GM23338 (cell line): ENCODE measurements at regions not wholly inside any gene's neighbourhood (a gene's known extent, or its start where the extent isn't known, plus 50 kb on each side); places are given as distances from the start of the nearest gene placed in this dataset.

Experiments
- ATAC-seq: fragments of 200-7000 bp; cut with Tn5 transposase; 3 replicates; pipeline ENCODE4 v1.9.1; 2020
- DNase-seq: peaks from one replicate; pipeline ENCODE4 v3.0.0-alpha.2; 2015; ENCODE audit warnings: low spot score
- H2AFZ ChIP-seq: fragments of 200-600 bp; sonication (generic); 2 replicates; pipeline ENCODE4 v1.8.0; 2016; ENCODE audit warnings: antibody characterized with exemption, mild to moderate bottlenecking, moderate library complexity
- H3F3A ChIP-seq: fragments of 200-600 bp; sonication (generic); replicated peaks from 2 replicates; pipeline ENCODE4 v1.8.0; 2017; ENCODE audit warnings: antibody characterized with exemption, mixed run types, low read depth
- H3K27ac ChIP-seq: fragments of 200-600 bp; sonication (generic); 2 replicates; pipeline ENCODE4 v1.6.1; 2016; ENCODE audit warnings: low read depth
- H3K27me3 ChIP-seq: fragments of 200-600 bp; sonication (generic); 2 replicates; pipeline ENCODE4 v1.8.0; 2016; ENCODE audit warnings: mild to moderate bottlenecking, mixed run types, moderate library complexity; ENCODE audit not compliant: insufficient read depth
- H3K36me3 ChIP-seq: fragments of 200-600 bp; sonication (generic); 2 replicates; pipeline ENCODE4 v1.8.0; 2016; ENCODE audit warnings: mild to moderate bottlenecking; ENCODE audit not compliant: insufficient read depth
- H3K4me1 ChIP-seq: fragments of 200-600 bp; sonication (generic); 2 replicates; pipeline ENCODE4 v1.8.0; 2016; ENCODE audit warnings: mild to moderate bottlenecking, moderate library complexity; ENCODE audit not compliant: insufficient read depth
- H3K4me2 ChIP-seq: fragments of 200-600 bp; sonication (generic); 2 replicates; pipeline ENCODE4 v1.7.1; 2017; ENCODE audit warnings: mixed run types
- H3K4me3 ChIP-seq: fragments of 200-600 bp; sonication (generic); 2 replicates; pipeline ENCODE4 v1.6.1; 2016; ENCODE audit warnings: mixed run types
- H3K79me2 ChIP-seq: fragments of 200-600 bp; sonication (generic); replicated peaks from 2 replicates; pipeline ENCODE4 v1.8.0; 2017; ENCODE audit warnings: mild to moderate bottlenecking; ENCODE audit not compliant: insufficient read depth
- H3K9me2 ChIP-seq: fragments of 200-600 bp; sonication (generic); 2 replicates; pipeline ENCODE4 v1.8.0; 2017; ENCODE audit not compliant: insufficient read depth
- H4K20me1 ChIP-seq: fragments of 200-600 bp; sonication (generic); replicated peaks from 2 replicates; pipeline ENCODE4 v1.8.0; 2017; ENCODE audit warnings: mild to moderate bottlenecking; ENCODE audit not compliant: insufficient read depth
- H3K27ac Mint-ChIP-seq: 2 replicates; pipeline ENCODE4 v1.8.0; 2020; ENCODE audit warnings: inconsistent platforms, mild to moderate bottlenecking, moderate library complexity, mixed read lengths
- H3K27me3 Mint-ChIP-seq: 3 replicates; pipeline ENCODE4 v1.8.0; 2022; ENCODE audit warnings: low read depth, mild to moderate bottlenecking, moderate library complexity, mixed read lengths, inconsistent platforms; ENCODE audit not compliant: insufficient read depth, poor library complexity
- H3K36me3 Mint-ChIP-seq: 3 replicates; pipeline ENCODE4 v1.8.0; 2021; ENCODE audit warnings: low read depth, mild to moderate bottlenecking, inconsistent platforms, moderate library complexity, mixed read lengths
- H3K4me1 Mint-ChIP-seq: 3 replicates; pipeline ENCODE4 v1.8.0; 2020; ENCODE audit warnings: mild to moderate bottlenecking, inconsistent platforms, mixed read lengths
- H3K4me3 Mint-ChIP-seq: 3 replicates; pipeline ENCODE4 v1.8.0; 2021; ENCODE audit warnings: moderate library complexity, mild to moderate bottlenecking, inconsistent platforms, mixed read lengths
- H3K9me3 Mint-ChIP-seq: 3 replicates; pipeline ENCODE4 v1.8.0; 2020; ENCODE audit warnings: moderate library complexity, mild to moderate bottlenecking, inconsistent platforms, mixed read lengths
- CREB1 ChIP-seq: fragments of 250-450 bp; sonication (Bioruptor Pico); IDR thresholded peaks from 2 replicates; pipeline ENCODE4 v1.5.0; 2020; ENCODE audit warnings: low read depth, mild to moderate bottlenecking, moderate library complexity
- CTCF ChIP-seq, 2 experiments: fragments of 200-600 bp in 1 of 2; sonication (generic) in 1 of 2; conservative IDR thresholded peaks; 2 replicates each; pipeline versions ENCODE4 v1.5.1 to v1.6.1; 2016 to 2017; ENCODE audit warnings: antibody characterized with exemption in 2 of 2, low read depth in 2 of 2, mild to moderate bottlenecking in 2 of 2, moderate library complexity in 1 of 2
- EZH2 ChIP-seq: fragments of 200-600 bp; sonication (generic); IDR thresholded peaks from one replicate; pipeline ENCODE4 v1.8.0; 2017; ENCODE audit warnings: antibody characterized with exemption, mild to moderate bottlenecking, low read depth; ENCODE audit not compliant: unreplicated experiment
- POLR2AphosphoS5 ChIP-seq: IDR thresholded peaks from 2 replicates; pipeline ENCODE4 v1.6.1; 2016; ENCODE audit warnings: antibody characterized with exemption, low read depth
- REST ChIP-seq: IDR thresholded peaks from one replicate; pipeline ENCODE4 v1.6.1; 2018; ENCODE audit warnings: antibody characterized with exemption; ENCODE audit not compliant: unreplicated experiment
- ZNF462 ChIP-seq: fragments of 250-450 bp; sonication (Bioruptor Pico); IDR thresholded peaks from 2 replicates; pipeline ENCODE4 v1.5.0; 2020; ENCODE audit warnings: mild to moderate bottlenecking, moderate library complexity

- no peaks in the 10 kb centered on the region for H3K27me3 ChIP-seq
- no peaks in the 10 kb centered on the region for H3K36me3 ChIP-seq
- Mint-ChIP-seq H3K27ac (peak overlapping the region; percentile 72), H3K9me3 (no peaks in the 10 kb centered on the region), H3K4me3 (no peak overlapping the region), H3K4me1 (peaks cover 28% of the 10 kb centered on the region), H3K27me3 (peaks cover 9% of the 10 kb centered on the region), H3K36me3 (no peaks in the 10 kb centered on the region)
- H3K4me3 ChIP-seq: no peak overlapping the region
- no peak overlapping the region for H3K27ac ChIP-seq
- TF ChIP-seq EZH2 (no peak), ZNF462 (CRISPR knock-in tag) (peak; percentile 86), CTCF (conservative IDR thresholded peaks at IDR 0.05; ENCODE audit: low read depth in 2 of 2) (0 out of 4 replicates have a peak, but pooled peaks of 1 of the 2 experiments have one; percentile 4), CREB1 (CRISPR knock-in tag) (0 out of 2 replicates have a peak, but pooled peaks have one; percentile 2), REST (no peak), POLR2AphosphoS5 (no peak)
- ATAC-seq (peak; percentile 76), DNase-seq (peak; percentile 69)
- no peaks in the 10 kb centered on the region for H3K79me2 ChIP-seq
- no peak overlapping the region for H3K4me2 ChIP-seq
- peaks cover 5% of the 10 kb centered on the region for H3K4me1 ChIP-seq
- peaks cover 4% of the 10 kb centered on the region; the same call in 1 of the 2 replicates for H3K9me2 ChIP-seq
- no peak overlapping the region for H2AFZ ChIP-seq
- no peaks in the 10 kb centered on the region for H3F3A ChIP-seq
- no peaks in the 10 kb centered on the region for H4K20me1 ChIP-seq
Measured at GRCh38 chr7:27375958-27376357, 133.4 kb downstream of the EVX1 start.
